HCT116 (cell line): ENCODE measurements at regions not wholly inside any gene's neighbourhood (a gene's known extent, or its start where the extent isn't known, plus 50 kb on each side); places are given as distances from the start of the nearest gene placed in this dataset.

Source experiments
- ATAC-seq: fragments of 200-7000 bp; cut with Tn5 transposase; 2 replicates; pipeline ENCODE4 v1.9.1; 2020; ENCODE audit warnings: mild to moderate bottlenecking, moderate library complexity
- BruUV-seq: library from RNA; stranded (reverse); fragments of 400-500 nt; replicated peaks from 2 replicates; lab custom pipeline; 2021; lab: Mats Ljungman, UMichigan
- CTCF ChIA-PET: fragments of 300-600 bp; sonication (Branson Sonifier 250); formaldehyde crosslinking; loops from one replicate; lab custom pipeline; 2021; ENCODE audit warnings: antibody characterized with exemption; lab: Charles Lee
- POLR2A ChIA-PET: fragments of 300-600, 350-600 bp; sonication (Branson Sonifier 250); formaldehyde crosslinking; loops from one replicate; lab custom pipeline; 2021; ENCODE audit warnings: antibody characterized with exemption; lab: Charles Lee
- RAD21 ChIA-PET, 2 experiments: fragments of 300-600 bp; sonication (Branson Sonifier 250); formaldehyde crosslinking; loops; one replicate each; lab custom pipeline; 2023; ENCODE audit warnings: low total read pairs in 2 of 2; ENCODE audit not compliant: uncharacterized antibody in 2 of 2, unreplicated experiment in 2 of 2, low non-redundant PET in 1 of 2; lab: Charles Lee
- DNase-seq: peaks from one replicate; pipeline ENCODE4 v3.0.0-alpha.2; 2010; ENCODE audit warnings: low read depth, low spot score
- H2AFZ ChIP-seq: fragments of 200-600 bp; shearing (Covaris generic), sonication (generic); 2 replicates; pipeline ENCODE4 v1.6.1; 2017; ENCODE audit warnings: low read depth, mixed run types, mixed read lengths, antibody characterized with exemption, low read length; ENCODE audit not compliant: poor library complexity, severe bottlenecking
- H3K27ac ChIP-seq: 2 replicates; pipeline ENCODE4 v1.5.1; 2012; ENCODE audit warnings: low read depth, low read length
- H3K27me3 ChIP-seq: fragments of 200-600 bp; sonication (generic); 2 replicates; pipeline ENCODE4 v1.6.1; 2016; ENCODE audit warnings: mixed run types, low read length, mixed read lengths; ENCODE audit not compliant: insufficient read depth
- H3K36me3 ChIP-seq, 2 experiments: fragments of 200-500 bp in 1 of 2; fragments of 200-600 bp in 1 of 2; sonication (Bioruptor generic) in 1 of 2; sonication (generic) in 1 of 2; 2 replicates each; pipeline versions ENCODE4 v1.5.1 to v1.6.1; 2014 to 2016; ENCODE audit warnings: low read length in 2 of 2, inconsistent platforms in 1 of 2, mixed read lengths in 1 of 2, mixed run types in 1 of 2; ENCODE audit not compliant: insufficient read depth in 2 of 2, control insufficient read depth in 1 of 2
- H3K4me1 ChIP-seq, 2 experiments: fragments of 200-600 bp in 1 of 2; sonication (generic) in 1 of 2; 2 replicates each; pipeline versions ENCODE4 v1.5.1 to v1.6.1; 2012 to 2017; ENCODE audit warnings: low read length in 2 of 2, inconsistent platforms in 1 of 2, mild to moderate bottlenecking in 1 of 2, mixed read lengths in 1 of 2, mixed run types in 1 of 2, moderate library complexity in 1 of 2; ENCODE audit not compliant: insufficient read depth in 2 of 2, control insufficient read depth in 1 of 2
- H3K4me2 ChIP-seq: fragments of 200-600 bp; sonication (generic); 2 replicates; pipeline ENCODE4 v1.6.1; 2017; ENCODE audit warnings: mixed run types, low read length, mixed read lengths
- H3K4me3 ChIP-seq, 2 experiments: fragments of 200-600 bp in 1 of 2; sonication (generic) in 1 of 2; replicated peaks in 1 of 2; 2 replicates each; pipeline ENCODE4 v1.5.1; 2011 to 2016; ENCODE audit warnings: low read length in 2 of 2, control low read depth in 1 of 2, low read depth in 1 of 2, mild to moderate bottlenecking in 1 of 2, mixed read lengths in 1 of 2, mixed run types in 1 of 2
- H3K79me2 ChIP-seq: fragments of 200-600 bp; sonication (generic); 2 replicates; pipeline ENCODE4 v1.6.1; 2017; ENCODE audit warnings: mild to moderate bottlenecking, mixed run types, low read length, moderate library complexity, mixed read lengths; ENCODE audit not compliant: insufficient read depth
- H3K9ac ChIP-seq: fragments of 200-600 bp; sonication (generic); 2 replicates; pipeline ENCODE4 v1.6.1; 2016; ENCODE audit warnings: low read length, mixed read lengths
- H3K9me2 ChIP-seq: fragments of 200-600 bp; sonication (generic), shearing (Covaris generic); 2 replicates; pipeline ENCODE4 v1.6.1; 2017; ENCODE audit warnings: mixed run types, mild to moderate bottlenecking, moderate library complexity; ENCODE audit not compliant: insufficient read depth
- H3K9me3 ChIP-seq, 2 experiments: fragments of 200-500 bp in 1 of 2; fragments of 200-600 bp in 1 of 2; sonication (Bioruptor generic) in 1 of 2; sonication (generic) in 1 of 2; 2 replicates each; pipeline ENCODE4 v1.6.1; 2014 to 2017; ENCODE audit warnings: low read length in 2 of 2, mixed read lengths in 2 of 2, inconsistent platforms in 1 of 2, low read depth in 1 of 2, mild to moderate bottlenecking in 1 of 2, mixed run types in 1 of 2, moderate library complexity in 1 of 2; ENCODE audit not compliant: control insufficient read depth in 1 of 2, insufficient read depth in 1 of 2
- H4K20me1 ChIP-seq: fragments of 200-600 bp; sonication (generic), shearing (Covaris generic); 2 replicates; pipeline ENCODE4 v1.6.1; 2017; ENCODE audit warnings: mixed run types, mild to moderate bottlenecking, moderate library complexity; ENCODE audit not compliant: insufficient read depth
- ATF3 ChIP-seq: IDR thresholded peaks from 2 replicates; pipeline ENCODE4 v1.6.1; 2012
- CBX3 ChIP-seq: IDR thresholded peaks from 2 replicates; pipeline ENCODE4 v1.6.1; 2012; ENCODE audit warnings: low read depth
- EGR1 ChIP-seq: IDR thresholded peaks from 2 replicates; pipeline ENCODE4 v1.6.1; 2012; ENCODE audit warnings: low read depth
- ELF1 ChIP-seq: IDR thresholded peaks from 2 replicates; pipeline ENCODE4 v1.6.1; 2012; ENCODE audit warnings: low read depth, borderline replicate concordance
- EZH2phosphoT487 ChIP-seq: fragments of 200-600 bp; IDR thresholded peaks from 2 replicates; pipeline ENCODE4 v1.6.1; 2018; ENCODE audit warnings: antibody characterized with exemption, borderline replicate concordance
- MAX ChIP-seq: IDR thresholded peaks from 2 replicates; pipeline ENCODE4 v1.6.1; 2012
- POLR2A ChIP-seq: IDR thresholded peaks from 2 replicates; pipeline ENCODE4 v1.7.0; 2011; ENCODE audit warnings: borderline replicate concordance; ENCODE audit not compliant: insufficient read depth, insufficient read length; ENCODE audit errors: extremely low read depth
- RAD21 ChIP-seq: IDR thresholded peaks from 2 replicates; pipeline ENCODE4 v1.6.1; 2012; ENCODE audit warnings: low read depth, mild to moderate bottlenecking
- SIN3A ChIP-seq: IDR thresholded peaks from 2 replicates; pipeline ENCODE4 v1.6.1; 2012; ENCODE audit warnings: low read depth
- YY1 ChIP-seq: IDR thresholded peaks from 2 replicates; pipeline ENCODE4 v1.6.1; 2011; ENCODE audit warnings: low read length, low read depth, moderate library complexity, mild to moderate bottlenecking; ENCODE audit not compliant: insufficient replicate concordance; ENCODE audit errors: extremely low read depth
- ZBTB33 ChIP-seq: IDR thresholded peaks from 2 replicates; pipeline ENCODE4 v1.6.1; 2011; ENCODE audit warnings: mild to moderate bottlenecking, low read length, moderate library complexity; ENCODE audit not compliant: insufficient replicate concordance; ENCODE audit errors: extremely low read depth
- ZNF274 ChIP-seq: fragments of 200-500 bp; sonication (Bioruptor generic); IDR thresholded peaks from 2 replicates; pipeline ENCODE4 v1.6.1; 2014; ENCODE audit warnings: mild to moderate bottlenecking, low read depth, low read length, inconsistent platforms
- intact Hi-C: fragments of 100-400 bp; cut with micrococcal nuclease; formaldehyde crosslinking; loops from 2 replicates; pipeline ENCODE4 v1.10.0; 2022

GRCh38 chr16:62963846-62964245, 927.6 kb upstream of the CDH8 start:
- ATAC-seq (no peak), DNase-seq (no peak)
- no peak for TF ChIP-seq EGR1
- TF ChIP-seq ZBTB33 = no peak
- TF ChIP-seq ELF1 = no peak
- TF ChIP-seq CBX3 = no peak
- TF ChIP-seq MAX = no peak
- TF ChIP-seq ATF3 = no peak
- no peak for TF ChIP-seq SIN3A
- no peak for TF ChIP-seq EZH2phosphoT487
- no peak for TF ChIP-seq ZNF274
- TF ChIP-seq POLR2A = no peak
- no peak for TF ChIP-seq YY1
- no peak for TF ChIP-seq RAD21
- Histone ChIP-seq H3K27me3 (no peaks in the 10 kb centered on the region), H3K9me2 (no peaks in the 10 kb centered on the region), H3K4me1 (no peaks in the 10 kb centered on the region), H4K20me1 (no peaks in the 10 kb centered on the region), H3K79me2 (no peaks in the 10 kb centered on the region), H3K36me3 (no peaks in the 10 kb centered on the region), H3K4me2 (no peak overlapping the region), H3K4me3 (no peak overlapping the region), H3K27ac (no peak overlapping the region), H3K9ac (no peak overlapping the region), H3K9me3 (peaks cover 0 to 9% of the 10 kb centered on the region in 2 experiments; a peak in 2 of 4 replicates), H2AFZ (no peak overlapping the region)
- BruUV-seq = no TSS peak
- intact Hi-C loops = no loop called here
- POLR2A ChIA-PET = no interaction called here
- RAD21 ChIA-PET = no interaction called here
- CTCF ChIA-PET = no interaction called here
